ENCODE measurements at regions not wholly inside any gene's neighbourhood (a gene's known extent, or its start where the extent isn't known, plus 50 kb on each side); places are given as distances from the start of the nearest gene placed in this dataset.

GRCh38 chr2:204039298-204039838, 102.8 kb downstream of the ICOS start:
- 90% methylated on average over 2 of the region's 3 CpGs for WGBS (ENCODE audit: insufficient coverage)
- Histone ChIP-seq H3K4me3 (ENCODE audit: low read length) (no peak overlapping the region), H3K27me3 (ENCODE audit: control insufficient read depth, insufficient read depth, low read length) (no peaks in the 10 kb centered on the region), H3K36me3 (ENCODE audit: control insufficient read depth, insufficient read depth, low read length) (no peaks in the 10 kb centered on the region), H3K4me1 (ENCODE audit: control insufficient read depth, insufficient read depth, low read length) (no peaks in the 10 kb centered on the region), H3K9me3 (ENCODE audit: control insufficient read depth, insufficient read depth, low read length) (no peaks in the 10 kb centered on the region), H3K27ac (ENCODE audit: low read length) (no peak overlapping the region)
- Mint-ChIP-seq H3K27me3 (ENCODE audit: low read depth in 2 of 2) (peaks cover 6 to 7% of the 10 kb centered on the region in 2 donors), H3K9me3 (no peaks in the 10 kb centered on the region), H3K27ac (no peak overlapping the region), H3K4me1 (no peaks in the 10 kb centered on the region), H3K4me3 (no peak overlapping the region), H3K36me3 (no peaks in the 10 kb centered on the region)
- ATAC-seq: no peak
- intact Hi-C loops (cut with micrococcal nuclease): no loop called here
- TF ChIP-seq CTCF (IDR thresholded peaks at IDR 0.05): no peak
- DNase-seq: no peak

- intact Hi-C loops (cut with micrococcal nuclease): no loop called here
- Mint-ChIP-seq H3K27ac (no peak overlapping the region), H3K4me3 (no peak overlapping the region), H3K9me3 (no peaks in the 10 kb centered on the region), H3K4me1 (no peaks in the 10 kb centered on the region), H3K27me3 (ENCODE audit: low read depth in 2 of 2) (peaks cover 6 to 7% of the 10 kb centered on the region in 2 donors), H3K36me3 (no peaks in the 10 kb centered on the region)
- ATAC-seq (no peak), DNase-seq (no peak)
- no peak for TF ChIP-seq CTCF (IDR thresholded peaks at IDR 0.05)
- no peaks in the 10 kb centered on the region for H3K9me3 ChIP-seq (ENCODE audit: control insufficient read depth, insufficient read depth, low read length)
- H3K27ac ChIP-seq (ENCODE audit: low read length): no peak overlapping the region
- no peaks in the 10 kb centered on the region for H3K4me1 ChIP-seq (ENCODE audit: control insufficient read depth, insufficient read depth, low read length)
- no peaks in the 10 kb centered on the region for H3K27me3 ChIP-seq (ENCODE audit: control insufficient read depth, insufficient read depth, low read length)
- H3K36me3 ChIP-seq (ENCODE audit: control insufficient read depth, insufficient read depth, low read length): no peaks in the 10 kb centered on the region
- H3K4me3 ChIP-seq (ENCODE audit: low read length): no peak overlapping the region
- WGBS (ENCODE audit: insufficient coverage): 73% methylated on average over 2 of the region's 3 CpGs
These were observed 103.5 kb downstream of the ICOS start for GRCh38 chr2:204040016-204040415.

GRCh38 chr2:204042401-204042800, 105.8 kb downstream of the ICOS start:
- ATAC-seq (no peak), DNase-seq (no peak)
- peaks cover 6 to 7% of the 10 kb centered on the region in 2 donors for H3K27me3 Mint-ChIP-seq (ENCODE audit: low read depth in 2 of 2)
- no peaks in the 10 kb centered on the region for H3K9me3 Mint-ChIP-seq
- no peak overlapping the region for H3K4me3 ChIP-seq (ENCODE audit: low read length)
- intact Hi-C loops (cut with micrococcal nuclease): no loop called here
- H3K27ac Mint-ChIP-seq: no peak overlapping the region
- no peaks in the 10 kb centered on the region for H3K27me3 ChIP-seq (ENCODE audit: control insufficient read depth, insufficient read depth, low read length)
- WGBS (ENCODE audit: insufficient coverage): 90% methylated on average over 1 of the region's 1 CpG
- no peaks in the 10 kb centered on the region for H3K4me1 Mint-ChIP-seq
- H3K9me3 ChIP-seq (ENCODE audit: control insufficient read depth, insufficient read depth, low read length): no peaks in the 10 kb centered on the region
- no peak overlapping the region for H3K27ac ChIP-seq (ENCODE audit: low read length)
- H3K4me1 ChIP-seq (ENCODE audit: control insufficient read depth, insufficient read depth, low read length): no peaks in the 10 kb centered on the region
- H3K4me3 Mint-ChIP-seq: no peak overlapping the region
- no peak for TF ChIP-seq CTCF (IDR thresholded peaks at IDR 0.05)
- H3K36me3 ChIP-seq (ENCODE audit: control insufficient read depth, insufficient read depth, low read length): no peaks in the 10 kb centered on the region
- no peaks in the 10 kb centered on the region for H3K36me3 Mint-ChIP-seq

GRCh38 chr2:204046145-204046544, 109.6 kb downstream of the ICOS start:
- H3K4me1 ChIP-seq (ENCODE audit: control insufficient read depth, insufficient read depth, low read length): peaks cover 5% of the 10 kb centered on the region
- no peaks in the 10 kb centered on the region for H3K36me3 Mint-ChIP-seq
- no peak overlapping the region for H3K4me3 ChIP-seq (ENCODE audit: low read length)
- no peaks in the 10 kb centered on the region for H3K27me3 Mint-ChIP-seq (ENCODE audit: low read depth in 2 of 2)
- peaks cover 19% of the 10 kb centered on the region in 2 donors for H3K4me1 Mint-ChIP-seq
- DNase-seq (no peak), ATAC-seq (no peak)
- H3K27ac Mint-ChIP-seq: no peak overlapping the region
- H3K9me3 Mint-ChIP-seq: no peaks in the 10 kb centered on the region
- no peak overlapping the region for H3K27ac ChIP-seq (ENCODE audit: low read length)
- TF ChIP-seq CTCF (IDR thresholded peaks at IDR 0.05): no peak
- no peaks in the 10 kb centered on the region for H3K36me3 ChIP-seq (ENCODE audit: control insufficient read depth, insufficient read depth, low read length)
- intact Hi-C loops (cut with micrococcal nuclease): no loop called here
- WGBS (ENCODE audit: insufficient coverage): 100% methylated on average over 2 of the region's 2 CpGs
- H3K9me3 ChIP-seq (ENCODE audit: control insufficient read depth, insufficient read depth, low read length): no peaks in the 10 kb centered on the region
- H3K4me3 Mint-ChIP-seq: no peak overlapping the region
- H3K27me3 ChIP-seq (ENCODE audit: control insufficient read depth, insufficient read depth, low read length): no peaks in the 10 kb centered on the region
